Neuronal stem cell (in vitro differentiated cells): ENCODE measurements at regions not wholly inside any gene's neighbourhood (a gene's known extent, or its start where the extent isn't known, plus 50 kb on each side); places are given as distances from the start of the nearest gene placed in this dataset.

Experiments used
- DNase-seq: peaks from one replicate; pipeline ENCODE4 v3.0.0-alpha.2; 2013; ENCODE audit warnings: low spot score
- H2AFZ ChIP-seq: one replicate; pipeline ENCODE4 v1.6.1; 2013; ENCODE audit warnings: mild to moderate bottlenecking, low read length, inconsistent platforms
- H2AK5ac ChIP-seq: 2 replicates; pipeline ENCODE4 v1.6.1; 2013; ENCODE audit warnings: low read depth, mild to moderate bottlenecking, inconsistent platforms, low read length, moderate library complexity, mixed read lengths
- H2BK120ac ChIP-seq: 2 replicates; pipeline ENCODE4 v1.6.1; 2013; ENCODE audit warnings: low read depth, mild to moderate bottlenecking, inconsistent platforms, low read length, moderate library complexity, mixed read lengths
- H2BK12ac ChIP-seq: one replicate; pipeline ENCODE4 v1.6.1; 2013; ENCODE audit warnings: low read length, inconsistent platforms
- H2BK15ac ChIP-seq: 2 replicates; pipeline ENCODE4 v1.6.1; 2013; ENCODE audit warnings: mild to moderate bottlenecking, low read length, inconsistent platforms, mixed read lengths
- H2BK5ac ChIP-seq: one replicate; pipeline ENCODE4 v1.6.1; 2013; ENCODE audit warnings: inconsistent platforms, mild to moderate bottlenecking, low read length, moderate library complexity
- H3K14ac ChIP-seq: one replicate; pipeline ENCODE4 v1.6.1; 2013; ENCODE audit warnings: low read length, inconsistent platforms
- H3K18ac ChIP-seq: 2 replicates; pipeline ENCODE4 v1.6.1; 2013; ENCODE audit warnings: low read length, inconsistent platforms
- H3K23ac ChIP-seq: 2 replicates; pipeline ENCODE4 v1.6.1; 2013; ENCODE audit warnings: low read depth, mild to moderate bottlenecking, mixed read lengths, low read length, inconsistent platforms; ENCODE audit not compliant: poor library complexity
- H3K27ac ChIP-seq: replicated peaks from 3 replicates; pipeline ENCODE4 v1.5.1; 2013; ENCODE audit warnings: low read length, inconsistent platforms
- H3K27me3 ChIP-seq, 3 experiments: 2 replicates each; pipeline ENCODE4 v1.6.1; 2013; ENCODE audit warnings: low read length in 3 of 3, mild to moderate bottlenecking in 2 of 3, inconsistent platforms in 1 of 3, low read depth in 1 of 3, mixed read lengths in 1 of 3, moderate library complexity in 1 of 3; ENCODE audit not compliant: control insufficient read depth in 3 of 3, insufficient read depth in 3 of 3
- H3K36me3 ChIP-seq, 2 donors: replicated peaks in 1 of 2; 2 replicates each; pipeline ENCODE4 v1.6.1; 2013; ENCODE audit warnings: low read length in 2 of 2; ENCODE audit not compliant: control insufficient read depth in 2 of 2, insufficient read depth in 2 of 2
- H3K4ac ChIP-seq: 2 replicates; pipeline ENCODE4 v1.6.1; 2013; ENCODE audit warnings: inconsistent platforms, mild to moderate bottlenecking, low read length, moderate library complexity
- H3K4me1 ChIP-seq, 2 donors: 1 replicate in 1 of 2; 2 replicates in 1 of 2; pipeline ENCODE4 v1.6.1; 2013; ENCODE audit warnings: low read length in 2 of 2, low read depth in 1 of 2; ENCODE audit not compliant: control insufficient read depth in 2 of 2, insufficient read depth in 1 of 2
- H3K4me2 ChIP-seq: one replicate; pipeline ENCODE4 v1.6.1; 2013; ENCODE audit warnings: mild to moderate bottlenecking, low read length, inconsistent platforms; ENCODE audit not compliant: insufficient read depth, poor library complexity, severe bottlenecking
- H3K4me3 ChIP-seq, 2 donors: 2 replicates each; pipeline ENCODE4 v1.5.1; 2013; ENCODE audit warnings: low read length in 2 of 2, mild to moderate bottlenecking in 2 of 2, inconsistent platforms in 1 of 2, moderate library complexity in 1 of 2
- H3K79me1 ChIP-seq: one replicate; pipeline ENCODE4 v1.6.1; 2013; ENCODE audit warnings: low read depth, mild to moderate bottlenecking, inconsistent platforms, low read length, moderate library complexity
- H3K9ac ChIP-seq: one replicate; pipeline ENCODE4 v1.6.1; 2013; ENCODE audit warnings: mild to moderate bottlenecking, low read depth, low read length, inconsistent platforms; ENCODE audit not compliant: poor library complexity
- H3K9me3 ChIP-seq, 2 donors: replicated peaks in 1 of 2; 2 replicates each; pipeline versions ENCODE3 to v1.6.1; 2013; ENCODE audit warnings: low read length in 2 of 2, mild to moderate bottlenecking in 2 of 2, inconsistent platforms in 1 of 2, low read depth in 1 of 2, mixed read lengths in 1 of 2, moderate library complexity in 1 of 2; ENCODE audit not compliant: control insufficient read depth in 2 of 2, insufficient read depth in 1 of 2
- H4K8ac ChIP-seq: one replicate; pipeline ENCODE4 v1.6.1; 2013; ENCODE audit warnings: low read depth, mild to moderate bottlenecking, inconsistent platforms, low read length, moderate library complexity
- H4K91ac ChIP-seq: one replicate; pipeline ENCODE4 v1.6.1; 2013; ENCODE audit warnings: low read length, low read depth, mild to moderate bottlenecking, inconsistent platforms; ENCODE audit not compliant: poor library complexity
- WGBS, 2 donors: extraction: QIAGEN DNeasy Blood & Tissue Kit; methylation state at CpG; one replicate each; pipeline ENCODE4 v1.1.7; 2013; ENCODE audit warnings: missing lambda C conversion rate in 2 of 2, mixed read lengths in 1 of 2; ENCODE audit not compliant: insufficient read length in 2 of 2, insufficient replicate concordance in 1 of 2; ENCODE audit errors: extremely low coverage in 2 of 2; 5-methylcytosine and 5-hydroxymethylcytosine counted together

DNA sequence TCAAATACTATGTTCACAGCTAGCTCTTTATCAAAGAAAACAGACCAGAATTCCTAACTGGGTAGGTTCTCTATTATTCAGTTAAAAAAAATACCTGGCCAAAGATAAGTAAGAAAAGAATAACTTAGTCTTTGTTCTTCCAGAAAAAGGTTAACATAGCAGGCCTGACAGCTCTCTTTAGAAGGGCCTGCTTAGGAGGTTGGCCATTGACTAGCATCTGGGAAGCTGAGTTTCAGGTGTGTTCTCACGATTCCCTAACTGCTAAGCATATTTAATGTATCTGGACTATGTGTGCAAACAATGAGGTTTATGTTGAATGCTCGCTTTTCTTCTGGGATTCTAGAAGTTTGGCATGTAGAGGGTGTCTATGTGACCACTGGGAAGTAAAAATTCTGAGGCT lies 618.9 kb downstream of the HACE1 start:
- H3K9me3 ChIP-seq: no peaks in the 10 kb centered on the region
- no peak overlapping the region for H2AFZ ChIP-seq
- H3K4me3 ChIP-seq: no peak overlapping the region
- H3K4me1 ChIP-seq: no peaks in the 10 kb centered on the region
- H3K27me3 ChIP-seq: no peaks in the 10 kb centered on the region
- no peak overlapping the region for H3K4me2 ChIP-seq
- H3K9ac ChIP-seq: no peak overlapping the region
- no peak overlapping the region for H2BK12ac ChIP-seq
- H2AK5ac ChIP-seq: no peak overlapping the region
- H2BK120ac ChIP-seq: no peak overlapping the region
- WGBS, 2 donors: no CpG with 5 or more reads among the region's 2 CpGs
- H3K14ac ChIP-seq: no peak overlapping the region
- no peak overlapping the region for H4K91ac ChIP-seq
- no peak overlapping the region for H4K8ac ChIP-seq
- H3K79me1 ChIP-seq: no peaks in the 10 kb centered on the region
- H2BK15ac ChIP-seq: no peak overlapping the region
- H2BK5ac ChIP-seq: no peak overlapping the region
- no peak overlapping the region for H3K27ac ChIP-seq
- no peak overlapping the region for H3K23ac ChIP-seq
- no peaks in the 10 kb centered on the region for H3K36me3 ChIP-seq
- no peak for DNase-seq
- H3K18ac ChIP-seq: no peak overlapping the region
- H3K4ac ChIP-seq: no peak overlapping the region

- no CpG with 5 or more reads among the region's 5 CpGs for WGBS, 2 donors
- H3K4me3 ChIP-seq: no peak overlapping the region
- H3K4ac ChIP-seq: no peak overlapping the region
- no peaks in the 10 kb centered on the region for H3K4me1 ChIP-seq
- H3K79me1 ChIP-seq: no peaks in the 10 kb centered on the region
- H4K8ac ChIP-seq: no peak overlapping the region
- H3K9me3 ChIP-seq: no peaks in the 10 kb centered on the region
- no peaks in the 10 kb centered on the region for H3K36me3 ChIP-seq
- DNase-seq: no peak
- no peaks in the 10 kb centered on the region for H3K27me3 ChIP-seq
- no peak overlapping the region for H3K9ac ChIP-seq
- H2BK15ac ChIP-seq: no peak overlapping the region
- H2AK5ac ChIP-seq: no peak overlapping the region
- no peak overlapping the region for H3K14ac ChIP-seq
- no peak overlapping the region for H2BK120ac ChIP-seq
- H4K91ac ChIP-seq: no peak overlapping the region
- no peak overlapping the region for H3K4me2 ChIP-seq
- H2AFZ ChIP-seq: no peak overlapping the region
- no peak overlapping the region for H3K18ac ChIP-seq
- no peak overlapping the region for H3K23ac ChIP-seq
- no peak overlapping the region for H3K27ac ChIP-seq
- no peak overlapping the region for H2BK12ac ChIP-seq
- no peak overlapping the region for H2BK5ac ChIP-seq
Measured at GRCh38 chr6:104239971-104240370, 619.7 kb downstream of the HACE1 start.

- no peak overlapping the region for H3K9ac ChIP-seq
Measured at GRCh38 chr6:104229057-104229456, 630.7 kb downstream of the HACE1 start.

GRCh38 chr6:104227508-104227907 lies 632.2 kb downstream of the HACE1 start:
- no peaks in the 10 kb centered on the region for H3K27me3 ChIP-seq
- no peak overlapping the region for H2AFZ ChIP-seq
- peaks cover 0 to 2% of the 10 kb centered on the region in 2 donors for H3K4me1 ChIP-seq
- H3K79me1 ChIP-seq: no peaks in the 10 kb centered on the region
- H2BK12ac ChIP-seq: no peak overlapping the region
- H3K14ac ChIP-seq: no peak overlapping the region
- no peak overlapping the region for H2AK5ac ChIP-seq
- no CpG with 5 or more reads among the region's 2 CpGs for WGBS, 2 donors
- H3K18ac ChIP-seq: no peak overlapping the region
- H3K23ac ChIP-seq: no peak overlapping the region
- H4K91ac ChIP-seq: no peak overlapping the region
- H2BK15ac ChIP-seq: no peak overlapping the region
- no peak overlapping the region for H3K4me3 ChIP-seq
- H3K4ac ChIP-seq: no peak overlapping the region
- H2BK120ac ChIP-seq: no peak overlapping the region
- H3K4me2 ChIP-seq: no peak overlapping the region
- H3K27ac ChIP-seq: no peak overlapping the region
- DNase-seq: no peak
- H2BK5ac ChIP-seq: no peak overlapping the region
- peaks cover 0 to 1% of the 10 kb centered on the region in 2 donors for H3K9me3 ChIP-seq
- H4K8ac ChIP-seq: no peak overlapping the region
- H3K9ac ChIP-seq: no peak overlapping the region
- no peaks in the 10 kb centered on the region for H3K36me3 ChIP-seq

More at GRCh38 chr6:104229057-104229456, 630.7 kb downstream of the HACE1 start:
- H3K4me3 ChIP-seq: no peak overlapping the region
- H3K23ac ChIP-seq: no peak overlapping the region
- H2BK15ac ChIP-seq: no peak overlapping the region
- H2BK12ac ChIP-seq: no peak overlapping the region
- H3K14ac ChIP-seq: no peak overlapping the region
- H2AFZ ChIP-seq: no peak overlapping the region
- no peak overlapping the region for H3K4ac ChIP-seq
- peaks cover 0 to 2% of the 10 kb centered on the region in 2 donors for H3K4me1 ChIP-seq
- no peak overlapping the region for H2BK5ac ChIP-seq
- H2AK5ac ChIP-seq: no peak overlapping the region
- no peak overlapping the region for H3K18ac ChIP-seq
- H3K4me2 ChIP-seq: no peak overlapping the region
- WGBS, 2 donors: no CpG with 5 or more reads among the region's 3 CpGs
- H3K27ac ChIP-seq: no peak overlapping the region
- H3K79me1 ChIP-seq: no peaks in the 10 kb centered on the region
- DNase-seq: no peak
- H2BK120ac ChIP-seq: no peak overlapping the region
- no peak overlapping the region for H4K91ac ChIP-seq
- no peak overlapping the region for H4K8ac ChIP-seq
- no peaks in the 10 kb centered on the region for H3K36me3 ChIP-seq
- H3K27me3 ChIP-seq: no peaks in the 10 kb centered on the region
- peaks cover 0 to 1% of the 10 kb centered on the region in 2 donors for H3K9me3 ChIP-seq
